ENCODE measurements at regions not wholly inside any gene's neighbourhood (a gene's known extent, or its start where the extent isn't known, plus 50 kb on each side); places are given as distances from the start of the nearest gene placed in this dataset.
"Not testable (repeated sequence)": the region's sequence is repeated elsewhere in the genome, so short reads cannot be mapped to it uniquely, and the experiment has no call there.

GRCh38 chr6:27195547-27195946, 52.0 kb upstream of the PRSS16 start:
- H3K36me3 ChIP-seq (ENCODE audit: control insufficient read depth, insufficient read depth, low read length); H3K27ac ChIP-seq (ENCODE audit: low read depth, low read length, severe bottlenecking); H3K4me1 ChIP-seq (ENCODE audit: control insufficient read depth, insufficient read depth, low read length, poor library complexity, severe bottlenecking); H3K4me3 ChIP-seq (ENCODE audit: extremely low read depth, insufficient read depth, low read length, poor library complexity, severe bottlenecking); H3K9me3 ChIP-seq (ENCODE audit: control insufficient read depth, low read length): not testable (repeated sequence)
- 100% methylated on average over 1 of the region's 3 CpGs for WGBS, 2 experiments (ENCODE audit: insufficient coverage in 2 of 2)
